HepG2 (cell line): ENCODE measurements at regions not wholly inside any gene's neighbourhood (a gene's known extent, or its start where the extent isn't known, plus 50 kb on each side); places are given as distances from the start of the nearest gene placed in this dataset.

Experiments used
- ATAC-seq: fragments of 200-7000 bp; cut with Tn5 transposase; 3 replicates; pipeline ENCODE4 v1.9.1; 2020; ENCODE audit warnings: mild to moderate bottlenecking, moderate library complexity
- BruUV-seq: library from RNA; stranded (reverse); fragments of 400-500 nt; replicated peaks from 2 replicates; lab custom pipeline; 2021; lab: Mats Ljungman, UMichigan
- CTCF ChIA-PET: fragments of 300-600 bp; formaldehyde crosslinking; extraction: SDS; loops from one replicate; lab custom pipeline; 2021; ENCODE audit warnings: low total read pairs, inconsistent platforms, low intra/inter-chr PET ratio; lab: Yijun Ruan, JAX
- POLR2A ChIA-PET: fragments of 350-600 bp; sonication (Branson Sonifier 250); formaldehyde crosslinking; loops from one replicate; lab custom pipeline; 2020; ENCODE audit warnings: antibody characterized with exemption, inconsistent platforms; lab: Yijun Ruan, JAX
- DNase-seq: peaks from one replicate; pipeline ENCODE4 v3.0.0-alpha.2; 2015; ENCODE audit warnings: low spot score
- FAIRE-seq: peaks from 3 replicates; lab custom pipeline; 2011; peaks lifted over from hg19 to GRCh38; lab: Jason Lieb, UNC
- H2AFZ ChIP-seq: one replicate; pipeline ENCODE4 v1.6.1; 2011; ENCODE audit warnings: low read length, inconsistent platforms
- H3K27ac ChIP-seq: fragments of 300-600 bp; 3 replicates; pipeline ENCODE4 v1.8.0; 2011; ENCODE audit warnings: mixed run types, mild to moderate bottlenecking, mixed read lengths, low read length, inconsistent platforms; ENCODE audit not compliant: insufficient read depth; ENCODE audit errors: extremely low read length
- H3K27me3 ChIP-seq, 2 experiments: fragments of 200-600 bp in 1 of 2; 2 replicates in 1 of 2; 3 replicates in 1 of 2; pipeline versions ENCODE4 v1.6.0 to v1.8.0; 2011; ENCODE audit warnings: low read length in 2 of 2, mild to moderate bottlenecking in 2 of 2, moderate library complexity in 2 of 2, inconsistent platforms in 1 of 2; ENCODE audit not compliant: insufficient read depth in 2 of 2, control insufficient read depth in 1 of 2
- H3K36me3 ChIP-seq, 2 experiments: fragments of 200-600 bp in 1 of 2; replicated peaks in 1 of 2; 2 replicates in 1 of 2; 3 replicates in 1 of 2; pipeline versions ENCODE4 v1.5.1 to v1.8.0; 2011; ENCODE audit warnings: low read length in 2 of 2, inconsistent platforms in 1 of 2; ENCODE audit not compliant: insufficient read depth in 2 of 2, control insufficient read depth in 1 of 2
- H3K4me1 ChIP-seq: 2 replicates; pipeline ENCODE4 v1.5.1; 2012; ENCODE audit warnings: low read length, inconsistent platforms; ENCODE audit not compliant: insufficient read depth
- H3K4me2 ChIP-seq: 2 replicates; pipeline ENCODE4 v1.6.0; 2011; ENCODE audit warnings: low read depth, low read length, inconsistent platforms
- H3K4me3 ChIP-seq, 3 experiments: fragments of 200-600 bp in 1 of 3; sonication (generic), shearing (Covaris generic) in 1 of 3; replicated peaks in 1 of 3; 2 replicates each; pipeline ENCODE4 v1.5.1; 2011 to 2016; ENCODE audit warnings: low read length in 3 of 3, inconsistent platforms in 2 of 3, low read depth in 2 of 3, mild to moderate bottlenecking in 2 of 3, control low read depth in 1 of 3, mixed read lengths in 1 of 3; ENCODE audit not compliant: insufficient read depth in 1 of 3
- H3K79me2 ChIP-seq: one replicate; pipeline ENCODE4 v1.6.1; 2011; ENCODE audit warnings: low read length, inconsistent platforms; ENCODE audit not compliant: insufficient read depth
- H3K9ac ChIP-seq: 2 replicates; pipeline ENCODE4 v1.6.0; 2011; ENCODE audit warnings: mild to moderate bottlenecking, low read depth, low read length, inconsistent platforms; ENCODE audit not compliant: insufficient read depth
- H3K9me3 ChIP-seq: 2 replicates; pipeline ENCODE4 v1.5.1; 2012; ENCODE audit warnings: mild to moderate bottlenecking, low read length
- H4K20me1 ChIP-seq: 2 replicates; pipeline ENCODE4 v1.6.0; 2011; ENCODE audit warnings: inconsistent platforms, mild to moderate bottlenecking, low read length, moderate library complexity; ENCODE audit not compliant: insufficient read depth
- CTCF ChIP-seq: sonication (generic); formaldehyde crosslinking; IDR thresholded peaks from 2 replicates; pipeline ENCODE4 v1.5.0; 2020; ENCODE audit warnings: mild to moderate bottlenecking, missing genetic modification reagents, moderate library complexity
- FOXK2 ChIP-seq: fragments of 450-650 bp; IDR thresholded peaks from 2 replicates; pipeline ENCODE4 v1.6.1; 2016
- KLF16 ChIP-seq, 2 experiments: sonication (generic) in 1 of 2; formaldehyde crosslinking in 1 of 2; IDR thresholded peaks; 2 replicates each; pipeline versions ENCODE4 v1.6.1 to v1.8.0; 2016 to 2023; ENCODE audit warnings: missing genetic modification reagents in 2 of 2, missing compliant biosample characterization in 1 of 2
- NR2F6 ChIP-seq, 2 experiments: IDR thresholded peaks; 2 replicates each; pipeline ENCODE4 v1.6.1; 2016; ENCODE audit warnings: antibody characterized with exemption in 1 of 2, mild to moderate bottlenecking in 1 of 2
- PAX8 ChIP-seq: sonication (generic); formaldehyde crosslinking; IDR thresholded peaks from 2 replicates; pipeline ENCODE4 v1.8.0; 2022; ENCODE audit warnings: mild to moderate bottlenecking, missing genetic modification reagents, borderline replicate concordance
- PCBP2 ChIP-seq: fragments of 200-400 bp; formaldehyde crosslinking; optimal IDR thresholded peaks from 2 replicates; pipeline ENCODE3; 2018; ENCODE audit warnings: low read length, low read depth; ENCODE audit not compliant: poor library complexity, severe bottlenecking
- RAD51 ChIP-seq: fragments of 450-650 bp; IDR thresholded peaks from 2 replicates; pipeline ENCODE4 v1.6.1; 2016; ENCODE audit warnings: borderline replicate concordance
- TSC22D2 ChIP-seq: sonication (generic); formaldehyde crosslinking; IDR thresholded peaks from 2 replicates; pipeline ENCODE4 v1.5.1; 2020; ENCODE audit warnings: missing genetic modification reagents, mild to moderate bottlenecking, borderline replicate concordance
- ZNF280D ChIP-seq: sonication (generic); formaldehyde crosslinking; IDR thresholded peaks from 2 replicates; pipeline ENCODE4 v1.5.1; 2020; ENCODE audit warnings: mild to moderate bottlenecking, missing genetic modification reagents
- ZNF580 ChIP-seq: IDR thresholded peaks from 2 replicates; pipeline ENCODE4 v1.6.1; 2016; ENCODE audit warnings: low read depth, borderline replicate concordance
- ZNF883 ChIP-seq: sonication (generic); formaldehyde crosslinking; IDR thresholded peaks from 2 replicates; pipeline ENCODE4 v1.5.1; 2020; ENCODE audit warnings: mild to moderate bottlenecking, missing genetic modification reagents; ENCODE audit errors: not compliant biosample characterization
- ZSCAN31 ChIP-seq: sonication (generic); formaldehyde crosslinking; IDR thresholded peaks from 2 replicates; pipeline ENCODE4 v1.5.0; 2020; ENCODE audit warnings: low read depth, mild to moderate bottlenecking, missing genetic modification reagents
- WGBS: methylation state at CpG from one replicate; pipeline ENCODE4 v1.1.6; 2017; ENCODE audit warnings: low lambda C conversion rate; 5-methylcytosine and 5-hydroxymethylcytosine counted together
- in situ Hi-C: cut with HindIII; loops from 2 replicates; pipeline ENCODE4 v1.10.0; 2017; ENCODE audit warnings: low pct_unique_long_range_greater_than_20kb; ENCODE audit not compliant: extremely low pct_ligation_motif_present
- intact Hi-C: fragments of 100-400 bp; cut with micrococcal nuclease; formaldehyde crosslinking; loops from one replicate; pipeline ENCODE4 v1.10.0; 2022; ENCODE audit not compliant: unreplicated experiment

GRCh38 chrX:522456-522855 lies 108.1 kb upstream of the SHOX start (continued):
- no peak for TF ChIP-seq ZNF580 (CRISPR knock-in tag)

DNA sequence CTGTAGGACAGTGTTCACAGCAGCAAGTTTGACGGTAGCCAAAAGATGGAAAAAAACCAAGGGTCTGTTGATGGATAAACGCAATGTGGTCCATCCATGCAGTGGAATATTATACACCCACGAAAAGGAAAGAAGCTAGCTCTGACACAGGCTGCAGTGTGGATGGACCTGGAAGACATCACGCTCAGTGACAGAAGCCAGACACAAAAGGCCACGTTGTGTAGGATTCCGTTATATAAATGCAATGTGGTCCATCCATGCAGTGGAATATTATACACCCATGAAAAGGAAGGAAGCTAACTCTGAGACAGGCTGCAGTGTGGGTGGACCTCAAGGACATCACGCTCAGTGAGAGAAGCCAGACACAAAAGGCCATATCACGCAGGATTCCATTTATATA lies 105.5 kb upstream of the SHOX start:
- in situ Hi-C loops: no loop called here
- FAIRE-seq (no peak), DNase-seq (no peak), ATAC-seq (no peak)
- H3K4me1 ChIP-seq: peaks cover 13% of the 10 kb centered on the region
- H4K20me1 ChIP-seq: no peaks in the 10 kb centered on the region
- H3K27ac ChIP-seq: no peak overlapping the region
- WGBS: 58% methylated on average over 8 of the region's 8 CpGs
- 0 out of 2 replicates have a peak, but pooled peaks cover 2% of the 10 kb centered on the region for H3K9me3 ChIP-seq
- ChIA-PET POLR2A (no interaction called here), CTCF (no interaction called here)
- no peak for TF ChIP-seq ZNF280D
- TF ChIP-seq ZSCAN31 (CRISPR knock-in tag): no peak
- no peak for TF ChIP-seq ZNF883 (CRISPR knock-in tag)
- no peak for TF ChIP-seq CTCF
- TF ChIP-seq KLF16 (CRISPR knock-in tag; IDR thresholded peaks at IDR 0.05): no peak
- TF ChIP-seq FOXK2: no peak
- TF ChIP-seq PCBP2: no peak
- TF ChIP-seq NR2F6 (IDR thresholded peaks at IDR 0.05): no peak
- TF ChIP-seq NR2F6 (CRISPR knock-in tag; IDR thresholded peaks at IDR 0.05): no peak
- TF ChIP-seq TSC22D2 (CRISPR knock-in tag): no peak
- no peak for TF ChIP-seq PAX8 (CRISPR knock-in tag)
- TF ChIP-seq RAD51: no peak
- no peak overlapping the region for H2AFZ ChIP-seq
- intact Hi-C loops: no loop called here
- H3K4me3 ChIP-seq: no peak overlapping the region
- H3K36me3 ChIP-seq: no peaks in the 10 kb centered on the region
- no peaks in the 10 kb centered on the region for H3K79me2 ChIP-seq
- BruUV-seq: no TSS peak
- H3K9ac ChIP-seq: no peak overlapping the region
- H3K4me2 ChIP-seq: no peak overlapping the region
- no peaks in the 10 kb centered on the region for H3K27me3 ChIP-seq
